ENCODE measurements at regions not wholly inside any gene's neighbourhood (a gene's known extent, or its start where the extent isn't known, plus 50 kb on each side); places are given as distances from the start of the nearest gene placed in this dataset.

DNA sequence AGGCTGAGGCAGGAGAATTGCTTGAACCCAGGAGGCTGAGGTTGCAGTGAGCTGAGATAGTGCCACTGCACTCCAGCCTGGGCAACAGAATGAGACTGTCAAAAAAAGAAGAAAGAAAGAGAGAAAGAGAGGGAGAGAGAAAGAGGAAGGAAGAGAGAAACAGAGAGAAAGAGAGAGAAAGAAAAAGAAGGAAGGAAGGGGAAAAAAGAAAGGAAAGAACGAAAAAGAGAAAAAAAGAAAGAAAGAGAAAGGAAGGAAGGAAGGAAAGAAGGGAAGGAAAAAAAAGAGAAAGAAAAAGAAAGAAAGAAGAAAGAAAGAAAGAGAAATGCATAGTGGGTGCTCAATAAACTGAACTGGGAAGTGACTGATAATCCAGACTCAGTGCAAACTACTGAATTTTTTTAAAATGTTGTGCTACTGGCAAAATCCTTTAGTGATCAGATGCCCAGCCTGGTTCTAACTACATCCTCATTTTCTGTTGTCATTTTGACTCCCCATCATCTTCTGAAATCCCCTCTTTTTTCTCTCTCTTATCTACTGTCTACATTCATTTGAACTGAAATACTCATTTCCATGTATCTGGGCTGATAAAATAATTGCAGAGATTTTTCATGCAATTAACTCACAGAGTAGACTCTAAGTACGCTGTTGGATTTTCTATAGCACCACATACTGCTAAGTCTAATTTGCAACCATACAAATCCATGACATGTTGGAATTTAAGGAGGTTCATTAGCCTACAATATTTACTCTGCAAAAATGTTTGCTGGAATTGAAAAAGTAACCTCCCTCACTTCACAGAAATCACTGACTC is 85.3 kb upstream of the HIVEP1 start:
- DNase-seq (ENCODE audit: low read depth in 2 of 2), result no peak

- DNase-seq (ENCODE audit: low read depth in 2 of 2), result no peak
Observed at GRCh38 chr6:11925805-11926204, 86.3 kb upstream of the HIVEP1 start.

DNA sequence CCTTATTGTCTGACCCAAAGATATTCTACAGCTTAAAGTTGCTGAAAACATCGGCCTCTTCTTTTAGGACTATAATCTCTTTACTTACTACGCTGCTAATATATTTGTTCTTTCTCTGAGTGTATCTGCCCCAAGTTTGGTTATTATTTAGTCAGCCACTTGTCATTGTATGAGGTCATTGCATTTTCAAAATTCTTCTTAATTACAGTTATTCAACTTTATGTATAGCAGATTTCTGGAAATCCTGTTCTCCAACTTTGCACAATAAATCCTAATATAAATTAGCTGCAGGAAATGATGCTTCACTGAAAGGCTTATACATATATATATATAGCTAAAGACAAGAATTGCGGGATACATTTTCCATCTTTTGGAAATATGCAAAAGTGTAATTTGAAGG is 88.5 kb upstream of the HIVEP1 start:
- no peak for DNase-seq (ENCODE audit: low read depth in 2 of 2)

DNA sequence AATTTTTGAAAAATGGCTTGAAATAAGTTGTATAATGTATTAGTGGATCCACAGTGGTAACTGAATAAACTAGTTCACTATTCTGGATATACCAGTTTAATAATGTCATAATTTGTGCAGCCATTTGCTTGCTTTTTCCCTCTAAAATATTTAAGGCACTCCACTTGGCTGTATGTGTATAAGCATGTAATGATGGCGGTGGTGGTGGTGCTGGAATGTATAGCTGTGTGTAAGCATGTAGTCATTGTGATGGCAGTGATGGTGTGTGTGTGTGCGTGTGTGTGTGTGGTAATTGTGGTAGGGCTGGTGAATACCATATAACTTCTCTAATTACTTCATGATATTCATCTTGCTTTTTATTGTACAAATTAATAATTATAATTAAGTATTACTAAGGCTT is 89.2 kb upstream of the HIVEP1 start:
- no peak for DNase-seq (ENCODE audit: low read depth in 2 of 2)

DNA sequence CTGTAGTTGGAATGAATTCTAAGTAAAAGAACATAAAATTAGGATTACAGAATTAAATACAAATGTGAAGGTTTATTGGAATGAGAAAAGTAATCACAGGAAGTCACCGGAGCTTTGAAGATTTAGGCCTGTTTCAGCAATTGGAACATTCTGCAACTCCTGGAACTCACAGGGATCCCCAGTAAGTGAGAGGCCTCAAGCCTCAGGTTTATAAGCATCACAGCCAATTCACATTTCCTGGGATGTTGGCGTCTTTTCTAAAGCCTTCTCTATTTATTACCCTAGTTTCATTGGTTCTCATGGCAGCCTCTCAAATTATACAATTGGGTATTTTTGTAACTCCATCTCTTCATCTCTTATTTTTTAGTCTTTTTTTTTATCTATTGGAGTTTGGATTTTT is 90.4 kb upstream of the HIVEP1 start:
- no peak for DNase-seq (ENCODE audit: low read depth in 2 of 2)

GRCh38 chr6:11921017-11921438 is 91.1 kb upstream of the HIVEP1 start:
- peak in 1 of 2 donors; percentile 87 for DNase-seq (ENCODE audit: low read depth in 2 of 2)

DNA sequence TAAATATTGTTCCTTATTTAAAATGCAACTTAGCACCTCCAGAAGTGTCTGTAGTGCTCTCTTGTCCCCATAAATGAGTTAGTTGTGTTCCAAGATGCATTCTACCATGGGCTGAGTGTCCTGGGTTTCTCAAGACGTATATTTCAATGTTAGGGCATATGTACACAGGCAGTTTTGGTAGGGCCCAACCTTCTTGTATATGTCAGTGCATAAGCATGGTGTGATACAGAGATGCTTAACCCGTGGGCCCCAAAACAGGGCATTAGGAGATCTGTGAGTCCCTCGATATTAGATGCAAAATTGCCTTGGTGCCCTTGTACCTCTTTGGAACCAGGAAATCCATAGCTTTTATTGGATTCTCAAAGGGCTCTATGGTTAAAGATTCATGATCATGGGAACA is 91.5 kb upstream of the HIVEP1 start:
- no peak for DNase-seq (ENCODE audit: low read depth in 2 of 2)

DNA sequence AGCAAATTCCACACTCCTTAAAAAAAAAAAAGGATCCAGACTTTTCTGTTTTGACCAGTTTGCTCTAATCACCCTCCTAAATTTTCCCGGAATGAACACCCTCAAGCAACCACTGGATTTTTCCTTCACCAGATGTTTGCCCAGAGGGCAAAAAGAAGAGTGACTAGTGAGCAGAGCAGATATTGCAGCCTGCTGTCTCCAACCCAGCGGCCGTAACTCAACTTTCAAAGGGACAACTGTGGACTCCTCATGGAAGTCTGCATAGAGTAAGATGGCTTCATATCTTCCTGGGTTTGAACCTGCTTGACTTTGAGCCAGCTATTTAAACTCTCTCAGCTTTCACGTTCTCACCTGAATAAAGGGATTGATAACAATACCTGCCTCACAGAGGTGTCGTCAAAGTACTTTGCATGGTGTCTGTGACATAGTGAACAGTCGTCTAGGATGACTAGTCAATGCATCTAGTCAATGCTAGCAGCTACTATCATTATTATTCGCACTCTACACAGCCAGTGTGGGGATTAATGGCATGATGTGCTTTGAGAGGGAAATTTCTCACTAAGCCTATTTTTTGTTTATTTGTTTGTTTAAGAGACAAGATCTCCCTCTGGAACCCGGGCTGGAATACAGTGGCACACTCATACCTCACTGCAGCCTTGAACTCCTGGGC is 92.2 kb upstream of the HIVEP1 start:
- DNase-seq (ENCODE audit: low read depth in 2 of 2), result no peak

DNA sequence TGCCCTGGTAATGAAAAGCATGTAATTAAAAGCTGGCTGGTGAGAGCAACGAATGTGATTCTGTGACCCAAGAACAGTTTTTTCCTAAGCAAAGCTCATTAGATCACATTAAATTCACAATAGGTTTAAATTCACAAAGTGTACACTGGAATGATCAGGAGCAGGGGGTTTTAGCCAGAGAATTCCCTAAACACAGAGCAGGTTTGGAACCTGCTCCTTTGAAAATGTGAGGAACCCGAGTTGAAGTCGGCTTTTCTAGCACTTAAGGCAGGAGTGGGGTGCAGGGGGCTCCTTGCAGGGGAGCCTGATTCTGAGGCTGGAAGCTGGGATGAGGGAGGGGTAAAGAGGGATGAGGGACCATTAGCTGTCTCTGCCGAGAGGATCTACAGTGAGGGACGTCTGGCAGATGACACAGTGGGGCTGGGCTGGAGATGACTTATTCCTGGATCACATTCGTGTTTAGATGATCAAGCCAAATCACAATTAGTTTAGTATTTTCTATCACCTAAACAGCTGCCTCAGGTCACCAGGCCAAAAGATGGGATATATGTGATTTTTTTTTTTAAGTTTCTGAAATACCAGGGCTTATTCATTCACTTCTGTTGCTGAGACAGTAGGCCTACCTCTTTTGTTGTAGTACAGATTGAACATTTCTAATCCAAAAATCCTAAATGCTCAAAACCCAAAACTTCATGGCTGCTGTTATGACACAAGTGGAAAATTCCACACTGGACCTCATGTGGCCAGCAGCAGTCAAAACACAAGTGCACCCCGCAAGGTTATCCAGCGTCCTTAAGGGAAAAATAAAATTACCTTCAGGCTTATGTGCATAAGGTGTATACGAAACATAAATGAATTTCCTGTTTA is 93.1 kb upstream of the HIVEP1 start:
- no peak for DNase-seq (ENCODE audit: low read depth in 2 of 2)

- peak; percentile 22 to 62 for DNase-seq (ENCODE audit: low read depth in 2 of 2)
Observed at GRCh38 chr6:11917951-11918738, 94.0 kb upstream of the HIVEP1 start.

GRCh38 chr6:11912420-11912819 is 99.7 kb upstream of the HIVEP1 start:
- DNase-seq (ENCODE audit: low read depth in 2 of 2), result no peak

DNA sequence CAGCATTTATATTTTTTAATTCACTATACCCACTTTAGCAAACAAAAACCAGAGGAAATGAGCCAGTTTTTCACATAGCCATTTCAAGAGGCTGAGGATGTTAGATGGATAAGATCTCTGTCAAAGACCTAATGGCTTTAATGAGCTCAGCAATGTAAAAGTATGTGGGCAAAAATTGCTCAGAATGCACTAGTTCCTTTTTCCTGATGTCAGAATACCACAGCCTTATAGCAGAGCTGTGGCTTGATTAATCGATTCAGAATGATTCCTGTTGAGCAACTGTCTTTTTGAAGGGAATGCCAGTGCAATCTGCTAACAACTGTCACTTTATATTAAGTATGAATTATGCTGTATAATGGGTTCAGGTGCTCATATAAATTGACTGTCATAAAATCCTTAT is 100.6 kb upstream of the HIVEP1 start:
- no peak for DNase-seq (ENCODE audit: low read depth in 2 of 2)

GRCh38 chr6:11909696-11910132 is 102.4 kb upstream of the HIVEP1 start:
- peak in 1 of 2 donors; percentile 47 for DNase-seq (ENCODE audit: low read depth in 2 of 2)

GRCh38 chr6:11908436-11909105 is 103.5 kb upstream of the HIVEP1 start:
- no peak for DNase-seq (ENCODE audit: low read depth in 2 of 2)

GRCh38 chr6:11903645-11904044 is 108.5 kb upstream of the HIVEP1 start:
- no peak for DNase-seq (ENCODE audit: low read depth in 2 of 2)

DNA sequence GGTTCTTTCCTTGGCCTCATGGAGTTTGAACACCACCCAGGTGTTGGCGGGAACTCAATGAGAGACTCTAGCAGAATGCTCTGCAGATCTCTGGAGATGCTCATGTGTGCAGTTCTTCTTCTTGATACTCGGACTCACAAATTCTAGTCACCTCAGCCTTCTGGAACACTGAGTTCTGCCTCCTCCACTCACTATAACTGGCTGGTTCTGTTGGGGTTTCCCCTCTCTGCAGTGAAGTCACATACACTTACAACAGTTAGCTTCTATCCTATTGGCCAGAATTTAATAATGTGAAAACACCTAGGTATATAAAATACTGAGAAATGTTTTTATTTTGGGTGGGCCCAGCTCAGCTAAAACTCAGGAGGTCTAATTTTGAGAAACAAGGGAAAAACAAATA is 109.6 kb upstream of the HIVEP1 start:
- no peak for DNase-seq (ENCODE audit: low read depth in 2 of 2)

DNA sequence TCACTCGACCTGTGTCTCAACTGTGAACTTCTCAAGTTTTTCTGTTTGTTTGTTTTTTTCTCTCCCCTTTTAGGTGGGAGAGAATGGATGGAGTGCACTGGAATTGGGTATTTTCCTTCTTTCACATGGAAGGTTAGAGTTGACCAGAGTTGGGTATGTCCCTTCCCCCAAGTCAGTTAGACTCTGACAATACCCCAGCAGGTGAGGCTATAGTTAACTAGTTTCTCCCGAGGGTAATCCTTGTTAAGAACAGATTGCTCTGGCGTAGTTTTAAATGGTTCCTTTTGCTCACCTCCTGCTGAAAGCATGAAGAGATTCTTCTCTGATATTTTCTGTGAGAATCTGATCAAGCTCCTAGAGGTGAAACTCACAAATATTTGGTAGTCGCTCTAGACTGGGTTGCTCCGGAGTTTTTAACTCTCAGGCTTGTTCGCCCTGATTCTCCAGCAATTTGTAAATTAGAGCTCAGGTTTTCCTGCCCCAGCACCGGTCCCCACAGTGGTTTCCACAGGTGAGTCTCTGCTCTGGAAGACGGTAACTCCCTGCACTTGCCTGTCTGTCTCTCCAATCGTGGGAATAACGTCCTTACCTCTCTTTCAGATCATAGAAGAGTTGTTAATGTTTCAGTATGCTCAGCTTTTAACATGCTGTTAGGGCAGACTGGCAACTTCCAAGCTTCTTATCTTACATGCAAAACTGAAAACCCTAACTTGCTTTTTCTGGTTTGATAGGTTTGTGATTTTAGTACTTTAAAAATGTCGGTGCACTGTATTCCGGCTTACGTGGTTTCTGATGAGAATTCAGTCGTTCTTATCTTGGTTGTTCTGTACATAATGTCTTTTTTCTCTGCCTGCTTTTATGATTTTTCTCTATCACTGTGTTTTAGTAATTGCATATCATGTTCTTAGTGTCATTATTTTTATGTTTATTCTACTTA is 111.2 kb upstream of the HIVEP1 start:
- no peak for DNase-seq (ENCODE audit: low read depth in 2 of 2)

GRCh38 chr6:11899645-11900044 is 112.5 kb upstream of the HIVEP1 start:
- no peak for DNase-seq (ENCODE audit: low read depth in 2 of 2)

GRCh38 chr6:11894212-11894611 is 115.6 kb upstream of the ADTRP start:
- no peak for DNase-seq (ENCODE audit: low read depth in 2 of 2)

GRCh38 chr6:11891547-11891946 is 112.9 kb upstream of the ADTRP start:
- DNase-seq (ENCODE audit: low read depth in 2 of 2), result no peak

All from lung microvascular endothelial cell (primary cell).